Body of pancreas (tissue), 4 donors: ENCODE measurements at regions not wholly inside any gene's neighbourhood (a gene's known extent, or its start where the extent isn't known, plus 50 kb on each side); places are given as distances from the start of the nearest gene placed in this dataset.

Experiments
- ATAC-seq: fragments of 150-250 bp; one replicate; pipeline ENCODE4 v1.9.1; 2016
- DNase-seq, 4 donors: peaks; one replicate each; pipeline ENCODE4 v3.0.0-alpha.2; 2019
- H3K27ac ChIP-seq, 4 donors: fragments of 200-600 bp; sonication (generic); 1 replicate in 3 of 4; 2 replicates in 1 of 4; pipeline versions ENCODE4 v1.5.1 to v1.6.1; 2016 to 2019; ENCODE audit warnings: mild to moderate bottlenecking in 1 of 4, mixed read lengths in 1 of 4, moderate library complexity in 1 of 4
- H3K27me3 ChIP-seq, 2 donors: fragments of 200-600 bp; sonication (generic); one replicate each; pipeline ENCODE4 v1.6.0; 2016; ENCODE audit warnings: mild to moderate bottlenecking in 1 of 2
- H3K36me3 ChIP-seq, 2 donors: fragments of 200-600 bp; sonication (generic); replicated peaks in 1 of 2; 2 replicates each; pipeline ENCODE4 v1.5.1; 2016; ENCODE audit warnings: low read depth in 2 of 2; ENCODE audit not compliant: insufficient read depth in 1 of 2
- H3K4me1 ChIP-seq: fragments of 200-600 bp; sonication (generic); one replicate; pipeline ENCODE4 v1.6.0; 2016
- H3K4me3 ChIP-seq, 2 donors: fragments of 200-600 bp; sonication (generic); 1 replicate in 1 of 2; 2 replicates in 1 of 2; pipeline ENCODE4 v1.5.1; 2016 to 2019
- H3K9me3 ChIP-seq, 3 donors: fragments of 200-600 bp; sonication (generic); 1 replicate in 2 of 3; 2 replicates in 1 of 3; pipeline ENCODE4 v1.5.1; 2016
- CTCF ChIP-seq, 7 experiments: fragments of 450-650 bp in 4 of 7; fragments of 200-600 bp in 3 of 7; sonication (generic) in 3 of 7; IDR thresholded peaks; one replicate each; pipeline ENCODE4 v1.5.1; 2016 to 2019; ENCODE audit warnings: antibody characterized with exemption in 7 of 7
- POLR2A ChIP-seq, 3 donors: fragments of 450-650 bp; IDR thresholded peaks; one replicate each; pipeline ENCODE4 v1.6.1; 2016; ENCODE audit warnings: antibody characterized with exemption in 3 of 3, mild to moderate bottlenecking in 2 of 3
- WGBS, 2 donors: methylation state at CpG; one replicate each; pipeline ENCODE4 v1.1.5; 2017; 5-methylcytosine and 5-hydroxymethylcytosine counted together
- intact Hi-C: fragments of 100-400 bp; cut with DNase I; formaldehyde crosslinking; loops from one replicate; pipeline ENCODE4 v1.15.1; 2023

GRCh38 chr13:75174481-75174880 is 307.5 kb downstream of the TBC1D4 start:
- DNase-seq, result no peak
- intact Hi-C loops, result no loop called here
- no peak for TF ChIP-seq POLR2A (IDR thresholded peaks at IDR 0.05)
- no peaks in the 10 kb centered on the region for H3K27me3 ChIP-seq
- no peak overlapping the region for H3K27ac ChIP-seq
- H3K36me3 ChIP-seq, result no peaks in the 10 kb centered on the region
- WGBS, 2 donors, result 57 to 67% methylated on average over 3 of the region's 3 CpGs
- no peak for ATAC-seq
- no peak overlapping the region for H3K4me3 ChIP-seq
- H3K4me1 ChIP-seq, result no peaks in the 10 kb centered on the region
- H3K9me3 ChIP-seq, result no peaks in the 10 kb centered on the region

- WGBS, 2 donors, result 17 to 21% methylated on average over 9 of the region's 9 CpGs
- intact Hi-C loops, result no loop called here
These were observed 308.3 kb downstream of the TBC1D4 start for GRCh38 chr13:75173457-75174356.

GRCh38 chr13:75170311-75170710 is 311.7 kb downstream of the TBC1D4 start:
- no peaks in the 10 kb centered on the region for H3K36me3 ChIP-seq
- WGBS, 2 donors, result 41 to 50% methylated on average over 3 of the region's 3 CpGs
- intact Hi-C loops, result no loop called here

More at GRCh38 chr13:75173457-75174356, 308.3 kb downstream of the TBC1D4 start:
- TF ChIP-seq POLR2A (IDR thresholded peaks at IDR 0.05), result no peak
- no peak for TF ChIP-seq CTCF (IDR thresholded peaks at IDR 0.05)
- DNase-seq (no peak), ATAC-seq (no peak)
- H3K27me3 ChIP-seq, result no peaks in the 10 kb centered on the region
- H3K36me3 ChIP-seq, result no peaks in the 10 kb centered on the region
- H3K4me1 ChIP-seq, result no peaks in the 10 kb centered on the region
- no peaks in the 10 kb centered on the region for H3K9me3 ChIP-seq
- H3K27ac ChIP-seq, result no peak overlapping the region
- H3K4me3 ChIP-seq, result no peak overlapping the region

GRCh38 chr13:75165543-75166230 is 316.3 kb downstream of the TBC1D4 start:
- DNase-seq (no peak), ATAC-seq (no peak)
- Histone ChIP-seq H3K9me3 (no peaks in the 10 kb centered on the region), H3K36me3 (no peaks in the 10 kb centered on the region), H3K4me3 (no peak overlapping the region), H3K27me3 (no peaks in the 10 kb centered on the region), H3K4me1 (no peaks in the 10 kb centered on the region), H3K27ac (no peak overlapping the region)
- intact Hi-C loops, result no loop called here
- TF ChIP-seq POLR2A (IDR thresholded peaks at IDR 0.05) (no peak), CTCF (IDR thresholded peaks at IDR 0.05) (no peak)
- 52 to 57% methylated on average over 4 of the region's 4 CpGs for WGBS, 2 donors

More at GRCh38 chr13:75170311-75170710, 311.7 kb downstream of the TBC1D4 start:
- ATAC-seq (no peak), DNase-seq (no peak)
- H3K9me3 ChIP-seq, result no peaks in the 10 kb centered on the region
- H3K4me3 ChIP-seq, result no peak overlapping the region
- no peaks in the 10 kb centered on the region for H3K4me1 ChIP-seq
- no peaks in the 10 kb centered on the region for H3K27me3 ChIP-seq
- TF ChIP-seq CTCF (IDR thresholded peaks at IDR 0.05) (no peak), POLR2A (IDR thresholded peaks at IDR 0.05) (no peak)
- no peak overlapping the region for H3K27ac ChIP-seq

- ATAC-seq, result no peak
These were observed 320.2 kb downstream of the TBC1D4 start for GRCh38 chr13:75161804-75162203.

More at GRCh38 chr13:75161804-75162203, 320.2 kb downstream of the TBC1D4 start:
- no peak overlapping the region for H3K27ac ChIP-seq
- no peaks in the 10 kb centered on the region for H3K4me1 ChIP-seq
- H3K36me3 ChIP-seq, result no peaks in the 10 kb centered on the region
- intact Hi-C loops, result no loop called here
- WGBS, 2 donors, result 48 to 52% methylated on average over 8 of the region's 8 CpGs
- H3K4me3 ChIP-seq, result no peak overlapping the region
- H3K27me3 ChIP-seq, result no peaks in the 10 kb centered on the region
- TF ChIP-seq POLR2A (IDR thresholded peaks at IDR 0.05) (no peak), CTCF (IDR thresholded peaks at IDR 0.05) (no peak)
- DNase-seq, result no peak
- no peaks in the 10 kb centered on the region for H3K9me3 ChIP-seq
